ENCODE measurements at regions not wholly inside any gene's neighbourhood (a gene's known extent, or its start where the extent isn't known, plus 50 kb on each side); places are given as distances from the start of the nearest gene placed in this dataset.

DNA sequence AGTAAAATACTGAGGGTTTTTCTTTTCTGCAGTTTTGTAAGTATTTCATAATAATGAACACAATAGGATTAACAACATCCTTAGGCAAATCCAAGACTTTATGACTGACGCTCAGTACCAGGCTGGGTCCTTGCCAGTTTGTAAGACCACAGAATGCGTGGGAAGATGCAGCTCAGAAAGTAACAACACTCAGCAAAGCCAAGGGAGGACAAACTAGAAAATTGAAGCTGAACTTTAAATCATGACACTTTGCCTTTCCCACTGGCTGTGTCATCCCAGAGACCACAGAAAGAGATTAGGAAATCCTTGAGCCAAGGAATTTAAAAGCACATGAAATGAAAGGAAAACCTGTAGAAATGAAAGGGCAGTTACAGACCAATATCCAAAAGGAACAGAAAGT, 426.3 kb upstream of the CHRM3 start:
- TF ChIP-seq, protein P1, sequence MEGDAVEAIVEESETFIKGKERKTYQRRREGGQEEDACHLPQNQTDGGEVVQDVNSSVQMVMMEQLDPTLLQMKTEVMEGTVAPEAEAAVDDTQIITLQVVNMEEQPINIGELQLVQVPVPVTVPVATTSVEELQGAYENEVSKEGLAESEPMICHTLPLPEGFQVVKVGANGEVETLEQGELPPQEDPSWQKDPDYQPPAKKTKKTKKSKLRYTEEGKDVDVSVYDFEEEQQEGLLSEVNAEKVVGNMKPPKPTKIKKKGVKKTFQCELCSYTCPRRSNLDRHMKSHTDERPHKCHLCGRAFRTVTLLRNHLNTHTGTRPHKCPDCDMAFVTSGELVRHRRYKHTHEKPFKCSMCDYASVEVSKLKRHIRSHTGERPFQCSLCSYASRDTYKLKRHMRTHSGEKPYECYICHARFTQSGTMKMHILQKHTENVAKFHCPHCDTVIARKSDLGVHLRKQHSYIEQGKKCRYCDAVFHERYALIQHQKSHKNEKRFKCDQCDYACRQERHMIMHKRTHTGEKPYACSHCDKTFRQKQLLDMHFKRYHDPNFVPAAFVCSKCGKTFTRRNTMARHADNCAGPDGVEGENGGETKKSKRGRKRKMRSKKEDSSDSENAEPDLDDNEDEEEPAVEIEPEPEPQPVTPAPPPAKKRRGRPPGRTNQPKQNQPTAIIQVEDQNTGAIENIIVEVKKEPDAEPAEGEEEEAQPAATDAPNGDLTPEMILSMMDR (IDR thresholded peaks at IDR 0.05): no peak
- TF ChIP-seq ZFX (IDR thresholded peaks at IDR 0.05; ENCODE audit: borderline replicate concordance): no peak

All from 22Rv1 (cell line).